ENCODE measurements at regions not wholly inside any gene's neighbourhood (a gene's known extent, or its start where the extent isn't known, plus 50 kb on each side); places are given as distances from the start of the nearest gene placed in this dataset.

DNA sequence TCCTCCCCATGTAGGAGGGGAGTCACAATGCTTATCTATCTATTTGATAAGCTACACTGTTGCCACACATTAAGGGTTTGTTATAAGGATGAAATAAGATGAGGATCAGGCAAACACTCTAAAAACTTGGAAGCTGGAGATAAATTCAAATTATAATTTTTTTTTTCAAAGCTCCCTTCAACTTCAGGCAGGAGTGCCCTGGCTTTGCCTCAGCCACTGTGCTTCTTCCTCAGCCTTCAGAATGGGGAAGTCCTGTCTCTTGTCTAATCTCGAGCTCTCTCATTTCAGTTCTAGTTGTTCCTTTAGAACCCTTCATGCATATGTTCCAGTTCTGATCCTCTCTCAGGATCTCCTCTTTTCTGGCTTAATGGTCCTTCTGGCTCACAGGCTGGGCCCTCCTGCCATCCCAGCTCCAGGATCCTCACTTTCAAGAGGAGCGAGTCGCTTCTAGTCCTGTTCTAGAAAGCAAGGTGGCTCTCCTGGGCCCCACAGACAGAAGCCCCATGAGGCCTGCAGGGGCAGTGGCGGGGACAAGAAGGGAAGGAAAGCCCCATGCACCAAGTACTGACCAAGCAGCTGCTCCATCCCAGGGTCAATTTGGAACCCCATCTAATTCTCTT, 164.3 kb downstream of the VEGFA start:
- TF ChIP-seq, protein P1, sequence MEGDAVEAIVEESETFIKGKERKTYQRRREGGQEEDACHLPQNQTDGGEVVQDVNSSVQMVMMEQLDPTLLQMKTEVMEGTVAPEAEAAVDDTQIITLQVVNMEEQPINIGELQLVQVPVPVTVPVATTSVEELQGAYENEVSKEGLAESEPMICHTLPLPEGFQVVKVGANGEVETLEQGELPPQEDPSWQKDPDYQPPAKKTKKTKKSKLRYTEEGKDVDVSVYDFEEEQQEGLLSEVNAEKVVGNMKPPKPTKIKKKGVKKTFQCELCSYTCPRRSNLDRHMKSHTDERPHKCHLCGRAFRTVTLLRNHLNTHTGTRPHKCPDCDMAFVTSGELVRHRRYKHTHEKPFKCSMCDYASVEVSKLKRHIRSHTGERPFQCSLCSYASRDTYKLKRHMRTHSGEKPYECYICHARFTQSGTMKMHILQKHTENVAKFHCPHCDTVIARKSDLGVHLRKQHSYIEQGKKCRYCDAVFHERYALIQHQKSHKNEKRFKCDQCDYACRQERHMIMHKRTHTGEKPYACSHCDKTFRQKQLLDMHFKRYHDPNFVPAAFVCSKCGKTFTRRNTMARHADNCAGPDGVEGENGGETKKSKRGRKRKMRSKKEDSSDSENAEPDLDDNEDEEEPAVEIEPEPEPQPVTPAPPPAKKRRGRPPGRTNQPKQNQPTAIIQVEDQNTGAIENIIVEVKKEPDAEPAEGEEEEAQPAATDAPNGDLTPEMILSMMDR (conservative IDR thresholded peaks at IDR 0.05; ENCODE audit: low read depth, low read length): no peak
- TF ChIP-seq EZH2 (IDR thresholded peaks at IDR 0.05; ENCODE audit: low read length, unreplicated experiment): no peak
